DLD1 (cell line): ENCODE measurements at regions not wholly inside any gene's neighbourhood (a gene's known extent, or its start where the extent isn't known, plus 50 kb on each side); places are given as distances from the start of the nearest gene placed in this dataset.
"Not testable (repeated sequence)": the region's sequence is repeated elsewhere in the genome, so short reads cannot be mapped to it uniquely, and the experiment has no call there.

Source experiments
- in situ Hi-C: cut with HindIII; loops from 2 replicates; pipeline ENCODE4 v1.10.0; 2017; ENCODE audit warnings: low sequenced_read_pairs

DNA sequence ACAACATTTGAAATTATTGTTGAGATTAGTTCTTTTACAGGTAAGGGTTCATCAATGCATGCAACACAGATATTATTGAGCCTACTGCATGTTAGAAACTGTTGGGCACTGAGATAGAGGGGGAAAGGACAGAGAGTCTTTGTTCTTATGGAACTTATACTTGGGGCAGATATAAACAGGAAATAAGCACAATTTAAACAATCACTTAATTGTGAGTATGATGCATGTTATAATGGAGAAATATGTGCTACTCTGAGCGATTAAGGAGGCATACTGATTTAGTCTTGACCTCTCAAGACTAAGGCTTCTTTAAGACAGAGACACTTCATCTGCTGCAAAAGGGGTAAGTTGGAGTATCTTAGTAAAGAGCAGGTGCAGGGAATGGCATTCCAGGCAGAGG is 593.3 kb downstream of the CCSER2 start:
- in situ Hi-C loops = no loop called here

DNA sequence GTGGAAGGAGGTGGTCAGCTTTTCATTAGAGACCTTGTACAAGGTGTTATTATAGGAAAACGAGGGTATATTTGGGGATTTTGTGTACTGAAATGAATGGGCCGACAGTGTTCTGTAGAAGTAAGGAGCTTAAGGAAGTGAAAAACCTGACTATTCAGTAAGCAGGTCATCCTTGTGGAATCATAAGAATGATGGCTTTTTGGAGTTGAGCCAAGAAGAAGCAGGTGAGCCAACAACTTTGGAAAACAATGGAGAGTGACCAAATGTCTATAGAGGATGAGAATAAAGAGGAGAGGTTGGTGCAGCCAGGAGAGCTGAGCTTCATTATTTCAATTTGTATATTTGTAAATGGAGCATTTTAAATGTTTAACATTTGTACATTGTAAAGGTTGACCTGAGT is 595.7 kb downstream of the CCSER2 start:
- in situ Hi-C loops = no loop called here

DNA sequence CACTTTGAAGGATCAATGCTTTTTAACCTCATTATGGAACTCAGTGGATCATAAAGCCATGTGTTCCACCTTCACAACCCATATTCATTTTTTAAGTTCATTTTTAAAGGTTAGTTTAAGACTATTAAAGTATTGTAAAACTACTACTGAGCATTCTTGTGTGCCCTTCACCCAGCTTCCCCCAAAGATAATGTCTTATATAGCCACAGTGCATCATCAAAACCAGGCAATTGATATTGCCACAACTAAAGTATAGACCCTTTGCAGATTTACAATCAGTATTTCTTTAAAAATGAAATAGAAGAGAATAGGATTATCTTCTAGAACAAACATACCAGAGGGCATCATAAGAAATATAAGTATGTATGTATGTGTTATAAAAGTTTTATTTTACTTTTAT is 597.1 kb downstream of the CCSER2 start:
- in situ Hi-C loops = no loop called here

DNA sequence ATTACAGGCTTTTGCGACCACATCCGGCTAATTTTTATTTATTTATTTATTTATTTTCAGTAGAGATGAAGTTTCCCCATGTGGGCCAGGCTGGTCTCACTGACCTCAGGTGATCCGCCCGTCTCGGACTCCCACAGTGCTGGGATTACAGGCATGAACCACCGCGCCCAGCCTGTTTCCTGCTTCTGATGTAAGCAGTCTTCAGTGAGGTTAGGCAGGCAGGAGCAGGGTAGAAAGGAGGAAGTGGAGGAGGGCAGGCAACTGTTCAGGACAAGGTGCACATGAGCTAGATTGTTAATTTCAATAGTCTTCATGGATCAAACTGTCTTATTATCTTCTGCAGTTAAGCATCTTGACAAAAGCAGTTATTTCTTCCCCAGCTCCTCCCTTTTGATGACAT is 605.0 kb downstream of the CCSER2 start:
- in situ Hi-C loops = no loop called here

DNA sequence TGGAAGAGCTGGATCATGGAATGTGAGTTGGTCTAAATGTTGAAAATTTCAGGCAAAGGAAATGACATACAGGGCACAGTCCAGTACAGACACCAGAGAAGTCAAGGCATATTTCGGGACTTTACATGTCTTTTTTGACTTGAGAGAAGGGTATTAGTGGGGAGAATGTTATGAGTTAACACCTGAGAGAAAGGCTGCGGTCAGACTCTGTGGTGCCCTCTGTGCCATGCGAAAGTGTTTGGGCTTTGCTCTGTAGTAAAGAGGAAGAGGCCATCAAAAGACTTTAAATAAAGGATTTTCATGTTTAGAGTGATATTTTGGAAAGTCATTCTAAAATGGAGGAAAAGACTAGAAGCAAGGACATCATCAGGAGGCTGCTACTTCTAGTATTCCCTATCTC is 607.4 kb downstream of the CCSER2 start:
- in situ Hi-C loops = no loop called here

DNA sequence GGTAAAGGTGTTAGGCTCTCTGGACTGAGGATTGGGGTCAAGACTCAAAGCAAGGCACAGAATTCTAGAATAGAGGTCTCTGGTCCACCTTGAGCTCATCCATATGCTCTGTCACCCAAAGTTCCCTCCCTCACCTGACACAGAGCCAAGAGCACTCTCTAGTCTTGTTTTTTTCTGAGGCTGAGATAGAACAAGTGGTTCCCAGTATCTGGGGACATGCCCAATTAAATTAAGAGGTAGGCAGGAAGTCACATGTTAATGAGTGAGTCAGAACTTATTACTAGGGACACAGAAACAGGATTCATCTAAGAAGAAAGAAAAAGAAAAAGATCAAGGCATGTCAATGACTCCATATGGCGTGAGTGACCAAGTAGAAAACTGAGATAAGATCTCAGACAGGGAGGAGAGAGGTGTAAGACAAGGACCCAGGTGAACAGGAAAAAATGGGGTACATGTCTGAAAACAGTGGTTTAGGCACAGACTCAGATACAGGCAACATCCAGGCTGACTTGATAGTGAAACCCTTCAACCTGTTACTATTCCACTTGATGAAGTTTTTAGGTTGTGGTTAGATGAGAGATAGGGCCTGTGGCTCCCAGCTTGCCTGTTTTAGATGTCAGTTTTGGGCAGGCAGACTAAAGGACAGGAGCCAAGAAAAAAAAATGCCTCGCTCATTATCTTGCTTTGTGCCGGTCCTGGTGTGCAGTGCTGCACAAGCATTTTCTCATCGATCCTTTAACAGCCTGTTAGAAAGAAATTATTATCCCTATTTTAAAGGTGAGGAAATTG is 609.9 kb downstream of the CCSER2 start:
- in situ Hi-C loops = no loop called here

DNA sequence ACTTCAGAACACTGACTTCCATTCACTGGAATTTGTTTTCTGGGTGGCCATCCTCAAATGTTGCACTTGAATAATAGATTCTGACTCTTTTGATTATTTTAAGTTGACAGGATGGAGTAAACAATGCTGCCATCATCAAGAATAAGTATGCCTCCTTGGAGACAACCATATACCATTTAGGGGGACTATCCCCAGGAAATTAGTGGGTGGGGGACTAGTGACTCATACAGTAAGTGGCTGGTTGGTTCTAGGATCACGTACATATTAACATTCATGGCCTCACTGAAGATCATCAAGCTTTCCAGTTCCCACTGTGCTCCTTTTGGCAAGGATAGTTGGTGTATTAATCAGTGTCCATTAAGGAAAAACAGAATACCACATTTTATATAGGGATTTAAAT is 615.2 kb downstream of the CCSER2 start:
- in situ Hi-C loops = no loop called here

DNA sequence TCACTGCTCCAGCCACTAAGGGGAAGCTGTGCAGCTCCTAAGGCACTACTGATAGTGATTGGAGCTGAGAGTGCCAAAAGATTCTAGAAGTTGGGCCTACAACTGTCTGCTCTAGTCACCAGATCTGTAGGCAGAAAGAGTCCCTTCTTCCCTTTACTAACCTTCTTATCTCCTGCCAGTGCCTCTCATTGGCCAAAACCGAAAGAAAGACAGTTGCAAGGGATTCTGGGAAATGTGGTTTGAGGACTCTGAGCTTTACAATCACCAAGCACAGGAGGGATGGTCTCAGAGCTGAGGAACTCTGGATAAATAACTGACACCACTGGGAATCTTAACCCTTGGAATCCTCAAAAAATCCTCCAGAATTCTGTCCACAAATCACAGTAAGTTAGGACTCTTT is 615.8 kb downstream of the CCSER2 start:
- in situ Hi-C loops = no loop called here

DNA sequence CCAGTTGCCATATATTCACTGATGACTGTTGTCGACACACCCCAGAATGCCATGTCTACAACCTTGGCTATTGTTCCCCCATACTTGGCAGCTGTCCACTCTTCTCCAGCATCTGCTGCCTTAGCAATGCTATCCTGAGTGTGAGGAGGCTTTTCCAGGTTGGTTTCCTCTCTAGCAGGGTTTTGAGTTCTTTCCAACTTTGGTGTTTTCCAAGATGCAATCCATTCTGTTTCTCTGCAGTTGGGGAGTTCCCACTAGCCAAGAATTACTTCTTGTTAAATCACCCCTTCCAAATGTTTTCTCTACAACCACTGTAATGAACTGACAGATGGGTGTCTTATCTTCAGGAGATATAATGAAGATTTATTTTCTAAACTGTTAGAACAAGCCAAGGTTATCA is 617.4 kb downstream of the CCSER2 start:
- in situ Hi-C loops = no loop called here

DNA sequence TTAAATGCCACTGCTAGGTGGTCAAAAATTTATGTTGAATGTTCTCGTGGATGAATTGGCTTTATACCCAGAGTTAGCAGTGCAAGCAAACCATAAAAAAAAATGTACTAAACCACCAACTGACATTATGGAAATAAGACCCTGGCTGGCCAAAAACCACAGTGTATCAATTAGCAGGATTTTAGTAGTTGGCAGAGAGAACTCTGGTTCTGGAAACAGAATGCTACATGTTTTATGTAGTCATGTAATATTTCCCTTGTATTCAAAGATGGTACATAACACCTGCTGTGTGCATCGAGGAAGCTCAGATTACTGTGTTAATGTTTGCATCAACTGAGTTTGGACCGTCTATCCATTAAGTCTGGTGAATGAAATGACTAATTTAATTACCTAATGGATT is 618.5 kb downstream of the CCSER2 start:
- in situ Hi-C loops = no loop called here

DNA sequence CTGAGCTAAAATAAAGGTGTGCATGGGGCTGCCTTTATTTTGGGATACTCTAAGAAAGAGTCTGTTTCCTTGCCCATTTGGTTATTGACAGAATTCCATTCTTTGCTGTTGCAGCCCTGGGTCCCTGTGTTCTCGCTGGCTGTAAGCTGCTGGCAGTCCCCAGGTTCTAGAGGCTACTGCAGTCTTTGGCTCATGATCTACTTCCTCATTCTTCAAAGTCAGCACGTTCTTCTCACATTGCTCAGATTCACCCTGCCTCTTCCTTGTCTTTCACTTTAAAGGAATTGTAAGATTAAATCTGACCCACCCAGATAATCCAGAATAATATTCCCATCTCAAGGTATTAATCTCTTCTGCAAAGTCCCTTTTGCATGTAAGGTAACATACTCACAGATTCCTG is 620.3 kb downstream of the CCSER2 start:
- in situ Hi-C loops = no loop called here

DNA sequence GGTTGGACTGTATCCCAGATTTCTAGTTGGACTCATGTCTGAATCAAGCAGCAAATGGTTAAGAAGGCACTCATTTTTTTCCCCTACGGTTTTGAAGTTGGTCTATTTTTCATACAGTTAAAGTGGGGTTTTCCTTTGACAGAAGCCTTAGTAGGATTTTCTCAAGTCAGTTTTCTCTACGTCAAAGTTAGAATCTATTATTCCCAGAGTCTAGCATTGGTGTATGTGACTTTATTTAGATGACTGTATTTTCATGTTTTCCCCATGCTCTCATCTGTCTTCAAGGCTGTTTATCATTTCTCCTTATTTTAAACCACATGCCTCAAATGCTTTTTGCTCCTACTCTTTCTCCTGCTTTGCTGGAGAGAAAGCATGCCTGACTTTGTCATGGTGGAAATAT is 623.2 kb downstream of the CCSER2 start:
- in situ Hi-C loops = no loop called here

DNA sequence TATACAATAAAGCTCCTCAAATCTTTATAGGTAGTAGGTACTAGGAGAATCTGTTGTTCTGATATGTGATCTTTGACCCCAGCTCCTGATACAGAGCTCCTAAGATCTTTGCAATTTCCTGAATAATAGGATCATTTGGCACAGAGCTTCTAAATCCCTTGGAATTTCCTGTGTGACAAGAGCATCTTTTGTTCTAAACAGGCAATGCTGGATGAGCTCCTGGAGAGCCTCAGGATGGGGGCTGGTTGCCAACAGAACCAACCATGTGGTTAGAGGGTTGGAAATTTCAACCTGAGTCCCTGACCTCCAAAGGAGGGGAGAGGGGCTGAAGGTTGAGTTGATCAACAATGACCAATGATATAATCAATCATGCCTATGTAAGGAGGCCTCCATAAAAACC is 629.0 kb downstream of the CCSER2 start:
- in situ Hi-C loops = no loop called here

DNA sequence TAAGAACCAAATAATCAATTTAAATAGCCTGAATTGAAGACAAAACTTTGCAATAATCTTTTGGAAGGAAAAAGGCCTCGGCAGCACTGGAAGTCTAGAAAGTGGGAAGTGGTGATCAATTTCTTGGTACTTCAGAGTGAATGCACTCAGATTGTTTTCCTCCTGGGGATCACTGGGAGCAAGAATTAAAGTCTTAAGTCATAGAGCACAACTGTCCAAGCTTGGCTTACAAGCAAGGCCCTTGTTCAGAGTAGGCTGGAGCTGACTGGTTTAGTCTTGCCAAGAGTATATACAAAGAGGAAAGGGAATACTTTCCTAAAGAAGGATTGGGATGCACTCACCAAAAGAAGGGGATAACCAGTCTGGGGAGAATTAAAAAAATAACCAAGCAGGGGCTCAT is 637.1 kb downstream of the CCSER2 start:
- in situ Hi-C loops = no loop called here

DNA sequence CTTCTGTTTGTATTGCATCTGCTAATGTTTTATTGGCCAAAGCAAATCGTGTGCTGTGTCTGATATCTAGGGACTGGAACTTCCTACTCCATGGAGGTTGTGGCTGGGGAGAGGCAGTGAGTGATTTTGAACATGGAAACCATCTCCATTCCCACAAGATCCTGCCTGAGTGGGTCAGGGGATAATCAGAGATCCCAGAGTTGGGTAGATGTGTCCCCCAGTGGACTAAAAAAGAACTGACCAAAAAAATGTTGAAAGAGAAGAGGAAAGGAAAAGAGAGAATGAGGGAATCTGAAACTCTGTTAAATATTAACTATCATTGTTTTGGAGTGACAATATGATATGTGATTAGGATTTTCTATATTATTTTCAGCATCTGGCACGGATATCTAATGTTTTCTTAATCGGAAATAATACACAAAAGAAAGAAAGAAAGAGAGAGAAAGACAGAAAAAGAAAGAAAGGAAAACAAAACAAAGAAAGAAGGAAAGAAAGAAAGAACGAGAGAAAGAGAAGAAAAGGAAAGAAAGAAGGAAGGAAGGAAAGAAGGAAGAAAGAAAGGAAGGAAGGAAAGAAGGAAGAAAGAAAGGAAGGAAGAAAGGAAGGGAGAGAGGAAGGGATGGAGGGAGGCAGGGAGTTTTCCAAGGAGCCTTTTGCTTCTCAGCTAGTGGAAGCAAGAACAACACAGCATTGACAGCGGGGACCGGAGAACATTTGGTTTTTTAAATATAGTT is 638.5 kb downstream of the CCSER2 start:
- in situ Hi-C loops = no loop called here

DNA sequence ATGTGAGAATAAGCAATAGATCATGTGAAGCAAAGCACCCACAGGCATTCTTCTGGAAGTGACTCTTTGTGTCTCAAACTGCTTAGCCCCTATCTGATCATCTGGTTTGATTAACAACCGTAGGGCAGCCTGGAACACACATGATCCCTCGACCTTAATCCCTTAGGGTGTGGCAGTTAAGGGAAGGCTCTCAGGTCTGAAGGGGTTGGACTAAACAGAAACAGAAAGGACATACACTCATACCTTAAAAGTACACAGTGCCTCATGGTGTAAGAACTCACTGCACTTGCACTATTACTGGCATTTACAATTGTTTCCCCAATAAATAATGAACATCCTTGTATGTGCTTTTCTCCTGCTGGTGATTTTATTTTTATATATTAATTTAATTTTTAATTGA is 640.9 kb downstream of the CCSER2 start:
- in situ Hi-C loops = not testable (repeated sequence)

DNA sequence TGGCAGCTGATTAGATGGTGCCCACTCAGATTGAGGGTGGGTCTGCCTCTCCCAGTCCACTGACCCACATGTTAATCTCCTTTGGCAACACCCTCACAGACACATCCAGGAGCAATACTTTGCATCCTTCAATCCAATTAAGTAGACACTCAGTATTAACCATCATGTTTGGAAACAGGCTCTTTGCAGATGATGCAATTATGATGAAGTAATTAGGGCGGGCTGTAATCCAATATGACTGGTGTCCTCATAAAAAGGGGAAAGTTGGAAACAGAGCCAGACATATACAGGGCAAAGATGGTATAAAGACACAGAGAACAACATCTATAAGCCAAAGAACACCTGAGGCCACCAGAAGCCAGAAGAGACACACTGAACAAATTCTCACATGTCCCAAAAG is 658.6 kb downstream of the CCSER2 start:
- in situ Hi-C loops = no loop called here

DNA sequence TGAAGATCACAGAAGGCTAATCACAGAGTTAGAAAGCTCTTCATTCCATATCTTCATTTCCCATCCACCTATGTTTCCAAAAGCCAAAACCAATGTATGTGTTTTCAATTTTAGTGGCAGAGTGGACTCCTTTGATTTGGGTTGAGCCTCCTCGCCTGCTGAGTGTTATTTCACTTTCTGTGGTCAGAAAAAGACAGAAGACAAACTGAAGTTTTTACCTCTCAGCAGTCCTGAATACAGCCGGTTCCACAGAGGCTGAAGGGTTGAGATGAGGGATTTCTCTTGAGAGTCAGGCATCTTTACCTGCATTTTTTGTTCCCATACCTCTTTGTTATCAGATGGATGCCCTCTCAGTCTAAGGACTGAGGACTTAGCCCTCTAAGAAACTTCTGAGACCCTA is 659.6 kb downstream of the CCSER2 start:
- in situ Hi-C loops = no loop called here

DNA sequence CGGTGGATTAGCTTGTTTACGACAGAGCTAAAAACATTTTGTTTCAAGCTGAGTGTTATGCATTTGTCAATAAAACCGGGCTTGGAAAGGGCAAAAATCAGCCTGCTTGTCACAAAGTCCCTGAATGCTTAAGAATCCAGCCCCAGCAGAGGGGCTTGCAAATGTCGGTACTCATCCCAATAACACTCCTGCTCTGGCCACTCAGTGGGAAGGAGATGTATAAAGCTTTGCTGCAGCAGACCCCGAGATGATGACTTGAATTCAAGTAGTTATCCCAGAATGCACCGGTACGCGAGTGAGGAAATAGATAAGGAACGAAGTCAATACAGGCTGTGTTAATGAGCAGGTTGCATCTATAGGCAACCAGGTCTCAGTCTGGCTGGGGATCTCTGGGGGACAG is 662.3 kb downstream of the CCSER2 start:
- in situ Hi-C loops = no loop called here

DNA sequence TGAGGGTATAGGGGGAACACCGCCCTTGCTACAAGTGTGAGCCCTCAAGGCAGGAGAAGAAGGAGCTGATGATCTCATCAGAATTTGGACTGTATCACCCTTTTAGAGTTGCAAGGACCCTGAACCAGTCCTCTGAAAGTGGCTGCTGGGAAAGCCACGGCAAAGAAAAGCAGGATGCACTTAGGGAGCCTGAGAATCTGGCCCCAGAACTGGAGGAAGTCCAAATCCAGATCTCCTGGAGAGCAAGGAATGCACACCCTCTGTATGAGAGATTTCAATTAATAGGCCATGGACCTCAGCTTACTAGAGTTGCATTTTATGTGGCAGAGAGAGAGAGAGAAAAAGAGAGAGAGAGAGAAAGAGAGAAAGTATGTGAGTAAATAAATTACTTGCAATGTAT is 662.9 kb downstream of the CCSER2 start:
- in situ Hi-C loops = no loop called here

DNA sequence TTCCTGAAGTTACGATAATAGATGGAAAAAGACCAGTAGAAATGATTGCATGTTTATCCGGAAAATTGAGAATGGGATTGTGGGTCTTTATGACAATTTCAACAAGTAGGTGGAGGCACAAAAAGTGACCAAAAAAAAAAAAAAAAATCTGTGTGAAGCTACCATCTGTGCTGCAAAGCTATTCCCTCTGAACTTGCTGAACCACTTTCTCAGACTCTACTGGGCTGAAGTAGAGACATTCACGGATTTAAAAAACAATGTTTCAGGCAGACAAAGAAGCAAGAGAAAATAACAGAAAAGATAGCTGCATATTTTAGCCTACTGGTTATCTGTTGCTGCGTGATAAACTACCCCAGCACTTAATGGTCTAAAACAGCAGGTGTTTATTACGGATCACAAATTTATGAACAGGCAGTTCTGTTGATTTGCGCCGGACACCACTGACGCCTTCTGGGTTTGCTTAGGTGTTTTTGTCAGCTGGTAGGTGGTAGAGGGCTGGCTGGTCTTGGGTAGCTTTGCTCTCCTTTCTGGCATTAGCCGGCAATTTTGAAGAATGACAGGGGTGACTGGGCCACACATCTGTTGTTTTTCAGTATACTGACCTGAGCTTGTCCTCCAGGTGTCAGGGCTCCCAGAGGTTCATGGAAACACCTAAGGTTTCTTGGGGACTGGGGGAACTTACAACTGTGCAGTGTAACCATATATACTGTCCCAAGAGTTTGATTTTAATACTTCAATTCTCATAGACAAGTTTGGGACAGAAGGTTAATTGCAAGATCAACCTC is 665.1 kb downstream of the CCSER2 start:
- in situ Hi-C loops = no loop called here

DNA sequence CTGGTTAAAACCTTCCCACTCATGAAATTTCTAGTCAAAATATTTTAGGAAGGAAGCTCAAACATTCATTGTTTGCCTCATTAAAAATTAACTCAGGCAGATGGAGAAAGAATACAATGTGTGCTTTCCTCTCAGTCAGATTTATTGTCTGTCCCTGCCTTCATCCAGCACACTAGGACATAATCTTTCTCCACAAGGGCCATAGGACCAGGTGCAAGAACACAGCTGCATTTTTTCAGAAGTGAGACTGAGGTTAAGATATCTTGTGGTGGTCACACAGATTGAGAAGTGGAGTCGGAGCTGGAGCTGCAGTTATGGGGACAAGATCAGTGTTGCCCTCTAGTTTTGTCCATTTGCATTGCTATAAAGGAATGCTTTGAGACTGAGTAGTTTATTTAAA is 666.3 kb downstream of the CCSER2 start:
- in situ Hi-C loops = no loop called here
